ENCODE measurements at regions not wholly inside any gene's neighbourhood (a gene's known extent, or its start where the extent isn't known, plus 50 kb on each side); places are given as distances from the start of the nearest gene placed in this dataset.
A peak's percentile ranks its signal among the peaks of the same experiment; 100 is the strongest.
"Not testable (repeated sequence)": the region's sequence is repeated elsewhere in the genome, so short reads cannot be mapped to it uniquely, and the experiment has no call there.

- Mint-ChIP-seq H3K36me3 (peaks cover 0 to 23% of the 10 kb centered on the region in 2 donors), H3K4me1 (no peaks in the 10 kb centered on the region), H3K9me3 (peaks cover 5 to 27% (median 13%) of the 10 kb centered on the region in 7 donors), H3K27me3 (peaks cover 4 to 8% (median 7%) of the 10 kb centered on the region in 3 donors), H3K4me3 (no peak overlapping the region), H3K27ac (no peak overlapping the region)
- ATAC-seq (ENCODE audit: low read depth in 2 of 2) (no peak), DNase-seq (no peak)
Observed at GRCh38 chr17:69690531-69690930, 276.0 kb downstream of the MAP2K6 start.

GRCh38 chr17:69692171-69692570 is 277.7 kb downstream of the MAP2K6 start:
- Mint-ChIP-seq H3K27me3 (peaks cover 4 to 8% (median 4%) of the 10 kb centered on the region in 3 donors), H3K4me3 (no peak overlapping the region), H3K9me3 (peaks cover 2 to 31% (median 15%) of the 10 kb centered on the region in 7 donors), H3K27ac (no peak overlapping the region), H3K4me1 (no peaks in the 10 kb centered on the region), H3K36me3 (peaks cover 0 to 20% of the 10 kb centered on the region in 2 donors)
- ATAC-seq (ENCODE audit: low read depth in 2 of 2), result no peak
- DNase-seq, result no peak

DNA sequence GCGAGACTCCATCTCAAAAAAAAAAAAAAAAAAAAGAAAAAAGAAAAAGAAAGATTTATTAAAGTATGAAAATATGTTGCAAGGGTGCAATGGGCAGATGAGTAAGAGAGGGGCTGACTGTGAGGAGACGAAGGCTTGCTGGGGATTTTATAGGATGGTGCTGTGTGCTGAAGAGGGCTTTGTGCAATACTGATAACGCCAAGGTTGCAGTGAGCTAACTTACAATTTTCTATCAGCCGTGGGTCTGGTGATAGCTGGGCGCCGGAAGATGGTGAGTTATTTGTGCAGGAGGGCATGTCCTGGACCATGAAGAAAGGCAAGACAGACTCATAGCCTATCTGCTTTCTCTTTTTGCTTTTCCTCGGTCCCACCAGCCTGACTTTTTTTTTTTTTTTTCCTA is 281.1 kb downstream of the MAP2K6 start:
- no peaks in the 10 kb centered on the region for H3K4me1 Mint-ChIP-seq
- no peaks in the 10 kb centered on the region for H3K27me3 Mint-ChIP-seq
- DNase-seq (no peak), ATAC-seq (ENCODE audit: low read depth in 2 of 2) (no peak)
- H3K9me3 Mint-ChIP-seq, result peaks cover 8 to 39% (median 31%) of the 10 kb centered on the region in 7 donors
- H3K27ac Mint-ChIP-seq, result no peak overlapping the region
- H3K4me3 Mint-ChIP-seq, result no peak overlapping the region
- peaks cover 10 to 12% of the 10 kb centered on the region in 2 donors for H3K36me3 Mint-ChIP-seq

DNA sequence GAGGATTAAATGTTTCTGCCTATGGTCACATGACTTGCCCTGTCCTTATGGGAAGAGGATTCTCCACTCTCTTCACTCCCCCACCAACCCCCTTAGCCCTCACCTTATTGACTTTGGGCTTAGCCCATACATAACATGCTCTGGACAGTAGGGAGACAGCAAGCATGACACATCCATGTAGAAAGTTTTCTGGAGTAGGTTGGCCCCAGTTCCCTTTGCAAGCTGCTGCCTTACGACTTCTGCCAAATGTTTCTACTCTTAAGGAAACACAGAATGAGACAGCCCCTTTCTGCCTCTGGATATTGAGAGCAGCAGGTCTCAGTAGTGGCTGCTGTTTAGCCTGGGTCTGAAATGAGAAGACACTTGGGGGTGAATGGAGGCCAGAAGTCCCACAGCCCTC is 282.2 kb downstream of the MAP2K6 start:
- no peak overlapping the region for H3K4me3 Mint-ChIP-seq
- no peak overlapping the region for H3K27ac Mint-ChIP-seq
- DNase-seq (no peak), ATAC-seq (ENCODE audit: low read depth in 2 of 2) (no peak)
- H3K27me3 Mint-ChIP-seq, result no peaks in the 10 kb centered on the region
- peaks cover 10 to 12% of the 10 kb centered on the region in 2 donors for H3K36me3 Mint-ChIP-seq
- H3K4me1 Mint-ChIP-seq, result no peaks in the 10 kb centered on the region
- H3K9me3 Mint-ChIP-seq, result peaks cover 8 to 47% (median 31%) of the 10 kb centered on the region in 7 donors

GRCh38 chr17:69698352-69698751 is 283.9 kb downstream of the MAP2K6 start:
- not testable (repeated sequence) for ATAC-seq (ENCODE audit: low read depth in 2 of 2)

DNA sequence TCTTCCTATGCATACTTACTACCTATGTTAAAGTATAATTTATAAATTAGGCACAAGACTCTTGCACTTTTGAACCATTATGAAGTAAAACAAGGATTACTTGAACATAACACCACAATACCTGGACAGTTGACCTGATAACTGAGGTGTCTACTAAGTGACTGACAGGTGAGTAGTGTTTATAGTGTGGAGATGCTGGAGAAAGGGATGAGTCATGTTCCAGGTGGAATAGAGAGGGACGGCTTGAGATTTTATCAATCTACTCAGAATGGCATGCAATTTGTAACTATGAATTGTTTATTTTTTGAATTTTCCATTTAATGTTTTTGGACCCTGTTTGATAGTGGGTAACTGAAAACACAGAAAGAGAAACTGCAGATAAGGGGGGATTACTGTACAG is 287.6 kb downstream of the MAP2K6 start:
- Mint-ChIP-seq H3K27me3 (peaks cover 0 to 28% (median 11%) of the 10 kb centered on the region in 3 donors), H3K4me3 (no peak overlapping the region), H3K4me1 (peaks cover 9 to 27% (median 20%) of the 10 kb centered on the region in 3 donors), H3K36me3 (peaks cover 10 to 12% of the 10 kb centered on the region in 2 donors), H3K9me3 (peaks cover 11 to 44% (median 23%) of the 10 kb centered on the region in 7 donors), H3K27ac (no peak overlapping the region)
- ATAC-seq (ENCODE audit: low read depth in 2 of 2) (no peak), DNase-seq (no peak)

More at GRCh38 chr17:69698352-69698751, 283.9 kb downstream of the MAP2K6 start:
- H3K9me3 Mint-ChIP-seq, result peaks cover 8 to 51% (median 31%) of the 10 kb centered on the region in 7 donors
- H3K4me1 Mint-ChIP-seq, H3K4me3 Mint-ChIP-seq, H3K27ac Mint-ChIP-seq, DNase-seq: not testable (repeated sequence)
- peaks cover 0 to 11% (median 7%) of the 10 kb centered on the region in 3 donors for H3K27me3 Mint-ChIP-seq
- peaks cover 10 to 12% of the 10 kb centered on the region in 2 donors for H3K36me3 Mint-ChIP-seq

- ATAC-seq (ENCODE audit: low read depth in 2 of 2) (no peak), DNase-seq (no peak)
- peaks cover 0 to 32% (median 15%) of the 10 kb centered on the region in 3 donors for H3K27me3 Mint-ChIP-seq
- H3K4me3 Mint-ChIP-seq, result peak overlapping the region in 1 of 8 donors; percentile 57
- peak overlapping the region in 1 of 6 donors; percentile 44 for H3K27ac Mint-ChIP-seq
- peaks cover 9 to 29% (median 15%) of the 10 kb centered on the region in 7 donors for H3K9me3 Mint-ChIP-seq
- peaks cover 6 to 10% of the 10 kb centered on the region in 2 donors for H3K36me3 Mint-ChIP-seq
- H3K4me1 Mint-ChIP-seq, result peaks cover 9 to 27% (median 20%) of the 10 kb centered on the region in 3 donors
Observed at GRCh38 chr17:69703751-69704150, 289.3 kb downstream of the MAP2K6 start.

GRCh38 chr17:69704935-69705334 is 290.4 kb downstream of the MAP2K6 start:
- Mint-ChIP-seq H3K4me1 (peaks cover 9 to 27% (median 20%) of the 10 kb centered on the region in 3 donors), H3K36me3 (peaks cover 0 to under 1% of the 10 kb centered on the region in 2 donors), H3K27me3 (peaks cover 0 to 32% (median 15%) of the 10 kb centered on the region in 3 donors), H3K4me3 (no peak overlapping the region), H3K27ac (no peak overlapping the region), H3K9me3 (peaks cover 3 to 18% (median 4%) of the 10 kb centered on the region in 7 donors)
- ATAC-seq (ENCODE audit: low read depth in 2 of 2), result peak in 1 of 2 donors; percentile 42
- no peak for DNase-seq

DNA sequence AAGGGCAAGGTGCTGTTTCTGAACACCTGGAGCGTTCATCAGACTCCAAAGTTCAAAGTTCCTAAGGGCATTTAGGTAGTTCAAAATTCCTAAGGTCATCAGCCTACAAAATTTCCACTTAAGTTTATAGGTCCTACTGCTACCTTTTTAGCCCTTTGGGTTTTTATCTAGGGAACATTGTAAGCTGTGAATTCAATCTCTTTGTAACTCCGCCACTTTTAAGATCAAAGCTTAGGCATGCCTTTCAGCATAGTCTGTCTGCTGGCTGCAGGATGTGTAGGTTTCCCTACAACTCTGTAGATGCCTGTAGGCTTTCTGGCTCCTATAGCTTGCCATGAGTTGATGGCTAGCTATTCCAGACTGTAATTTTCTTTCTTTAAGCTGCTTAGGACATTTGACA is 291.6 kb downstream of the MAP2K6 start:
- no peaks in the 10 kb centered on the region for H3K36me3 Mint-ChIP-seq

GRCh38 chr17:69709441-69709840 is 294.9 kb downstream of the MAP2K6 start:
- peaks cover 0 to 2% (median 0%) of the 10 kb centered on the region in 7 donors for H3K9me3 Mint-ChIP-seq
- H3K4me1 Mint-ChIP-seq, result peaks cover 6 to 20% (median 15%) of the 10 kb centered on the region in 3 donors
- ATAC-seq (ENCODE audit: low read depth in 2 of 2) (no peak), DNase-seq (no peak)
- no peak overlapping the region for H3K27ac Mint-ChIP-seq
- H3K36me3 Mint-ChIP-seq, result no peaks in the 10 kb centered on the region
- no peak overlapping the region for H3K4me3 Mint-ChIP-seq
- peaks cover 8 to 18% (median 9%) of the 10 kb centered on the region in 3 donors for H3K27me3 Mint-ChIP-seq

More for the DNA sequence above, 291.6 kb downstream of the MAP2K6 start:
- no peak for DNase-seq
- Mint-ChIP-seq H3K9me3 (peaks cover 0 to 9% (median 0%) of the 10 kb centered on the region in 7 donors), H3K27me3 (peaks cover 8 to 32% (median 15%) of the 10 kb centered on the region in 3 donors), H3K4me1 (peaks cover 9 to 27% (median 20%) of the 10 kb centered on the region in 3 donors), H3K27ac (no peak overlapping the region), H3K4me3 (no peak overlapping the region)
- no peak for ATAC-seq (ENCODE audit: low read depth in 2 of 2)

DNA sequence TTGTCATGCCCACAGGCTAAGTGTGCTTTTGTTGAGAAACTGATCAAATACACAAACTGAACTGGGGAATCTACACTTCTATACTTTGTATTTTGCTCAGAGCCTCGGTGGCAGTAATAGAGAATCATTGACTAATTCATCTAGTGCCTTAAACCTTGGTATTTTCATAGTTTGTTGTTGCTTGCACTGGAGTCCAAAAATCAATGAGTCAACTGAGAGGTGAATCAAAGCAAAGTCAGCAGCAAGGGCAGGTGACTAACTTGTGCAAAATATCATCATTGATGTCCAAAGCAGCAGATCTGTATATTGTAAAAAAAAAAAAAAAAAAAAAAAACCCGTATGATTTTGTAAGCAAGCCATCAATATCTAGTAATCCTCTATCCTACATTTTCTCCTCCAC is 296.4 kb downstream of the MAP2K6 start:
- H3K27ac Mint-ChIP-seq, result no peak overlapping the region
- H3K27me3 Mint-ChIP-seq, result peaks cover 8 to 14% (median 9%) of the 10 kb centered on the region in 3 donors

DNA sequence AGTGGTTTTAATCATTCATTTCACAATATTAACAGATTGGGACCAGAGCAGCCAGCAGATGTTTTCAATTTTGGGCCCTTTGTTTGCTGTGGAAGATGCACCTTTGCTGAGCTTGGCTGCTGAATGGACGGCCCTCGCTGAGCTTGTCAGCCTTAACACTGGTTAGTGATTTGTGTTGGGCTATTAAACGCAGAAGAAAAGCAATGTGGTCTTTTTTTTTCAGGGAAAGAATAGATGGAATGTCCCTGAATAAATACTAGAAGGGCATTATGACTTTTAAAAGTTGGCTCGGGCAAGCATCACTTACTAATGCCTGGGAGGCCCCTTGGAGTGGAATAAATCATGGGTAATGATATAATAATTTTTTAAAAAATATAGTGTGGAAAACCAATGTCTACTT is 297.0 kb downstream of the MAP2K6 start:
- H3K4me1 Mint-ChIP-seq, result peaks cover 0 to 2% (median 0%) of the 10 kb centered on the region in 3 donors
- no peak for DNase-seq
- peaks cover 0 to 5% (median 0%) of the 10 kb centered on the region in 7 donors for H3K9me3 Mint-ChIP-seq
- H3K36me3 Mint-ChIP-seq, result no peaks in the 10 kb centered on the region
- H3K4me3 Mint-ChIP-seq, result no peak overlapping the region
- H3K27ac Mint-ChIP-seq, result no peak overlapping the region
- ATAC-seq (ENCODE audit: low read depth in 2 of 2), result no peak
- peaks cover 8% of the 10 kb centered on the region in 3 donors for H3K27me3 Mint-ChIP-seq

More for the DNA sequence above, 296.4 kb downstream of the MAP2K6 start:
- Mint-ChIP-seq H3K4me1 (peaks cover under 1 to 8% (median 1%) of the 10 kb centered on the region in 3 donors), H3K4me3 (no peak overlapping the region), H3K9me3 (peaks cover 0 to 4% (median 0%) of the 10 kb centered on the region in 7 donors), H3K36me3 (no peaks in the 10 kb centered on the region)
- DNase-seq (no peak), ATAC-seq (ENCODE audit: low read depth in 2 of 2) (no peak)

DNA sequence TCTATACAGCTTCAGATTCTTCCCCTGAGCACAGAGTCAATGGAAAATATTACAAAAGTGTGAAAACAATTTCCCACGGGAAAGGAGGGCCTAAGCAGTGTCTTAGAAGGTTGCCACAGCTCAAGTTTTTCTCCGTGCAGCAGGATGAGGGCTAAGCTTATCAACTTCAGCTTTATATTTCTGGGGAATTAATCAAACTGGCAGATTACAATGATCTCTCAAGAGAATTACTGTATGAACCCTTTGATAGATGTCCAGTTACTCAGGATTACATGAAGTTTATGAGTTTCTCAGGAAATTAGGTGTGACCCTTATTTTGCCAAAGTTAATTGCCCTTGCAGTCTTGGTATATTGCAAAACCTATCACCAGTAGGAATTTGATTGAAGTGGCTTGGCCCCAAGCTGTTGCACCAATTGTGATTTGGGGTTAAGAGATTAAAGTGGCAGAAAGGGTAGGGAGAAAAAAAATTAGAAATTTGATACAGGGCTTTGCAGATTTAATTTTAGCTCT is 298.4 kb downstream of the MAP2K6 start:
- no peak overlapping the region for H3K4me3 Mint-ChIP-seq
- no peak for ATAC-seq (ENCODE audit: low read depth in 2 of 2)
- DNase-seq, result no peak
- H3K4me1 Mint-ChIP-seq, result no peaks in the 10 kb centered on the region
- H3K9me3 Mint-ChIP-seq, result peaks cover 0 to 5% (median 0%) of the 10 kb centered on the region in 7 donors
- no peaks in the 10 kb centered on the region for H3K36me3 Mint-ChIP-seq
- peaks cover 2 to 8% (median 4%) of the 10 kb centered on the region in 3 donors for H3K27me3 Mint-ChIP-seq
- no peak overlapping the region for H3K27ac Mint-ChIP-seq

DNA sequence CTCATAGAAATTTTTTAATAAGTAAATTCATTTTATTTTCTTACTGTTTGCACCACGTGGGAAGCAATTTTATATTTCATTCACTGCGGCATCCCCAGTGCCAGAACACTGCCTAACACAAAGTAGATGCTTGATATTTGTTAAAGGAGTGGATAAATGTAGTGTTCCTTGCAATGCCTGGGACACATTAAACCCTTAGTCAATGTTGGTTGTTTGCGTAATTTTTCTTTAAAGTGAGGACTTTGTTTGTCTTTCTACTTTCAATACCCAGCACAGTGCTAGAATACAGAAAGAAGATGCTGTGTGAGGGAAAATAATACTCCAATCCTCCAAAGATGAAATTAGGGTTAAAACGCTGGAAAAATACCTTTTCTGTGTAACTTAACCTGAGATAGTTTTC is 299.3 kb downstream of the MAP2K6 start:
- H3K4me1 Mint-ChIP-seq, result no peaks in the 10 kb centered on the region
- DNase-seq (no peak), ATAC-seq (ENCODE audit: low read depth in 2 of 2) (no peak)
- no peak overlapping the region for H3K27ac Mint-ChIP-seq
- no peaks in the 10 kb centered on the region for H3K36me3 Mint-ChIP-seq
- peaks cover 0 to 8% (median 0%) of the 10 kb centered on the region in 3 donors for H3K27me3 Mint-ChIP-seq
- H3K4me3 Mint-ChIP-seq, result no peak overlapping the region
- H3K9me3 Mint-ChIP-seq, result peaks cover 0 to 5% (median 0%) of the 10 kb centered on the region in 7 donors

Measured in naive B cell (primary cell).